GM12878 (cell line): ENCODE measurements at regions not wholly inside any gene's neighbourhood (a gene's known extent, or its start where the extent isn't known, plus 50 kb on each side); places are given as distances from the start of the nearest gene placed in this dataset.

Experiments
- CEBPB ChIP-seq, 2 experiments: fragments of 150-350 bp in 1 of 2; IDR thresholded peaks; 2 replicates each; pipeline ENCODE4 v1.6.1; 2012 to 2014; ENCODE audit warnings: low read depth in 2 of 2, low read length in 2 of 2, borderline replicate concordance in 1 of 2, inconsistent platforms in 1 of 2
- CHD2 ChIP-seq: IDR thresholded peaks from 2 replicates; pipeline ENCODE4 v1.6.1; 2011; ENCODE audit warnings: low read depth, low read length, improper control_type of control experiment, borderline replicate concordance
- EZH2 ChIP-seq: IDR thresholded peaks from 2 replicates; pipeline ENCODE4 v1.6.1; 2012; ENCODE audit warnings: low read depth, mild to moderate bottlenecking, control low read depth, inconsistent platforms, low read length, borderline replicate concordance; ENCODE audit not compliant: control insufficient read depth
- KAT2A ChIP-seq: conservative IDR thresholded peaks from 2 replicates; pipeline ENCODE4 v1.6.1; 2011; ENCODE audit warnings: low read depth, low read length; ENCODE audit not compliant: control insufficient read depth
- KLF5 ChIP-seq: fragments of 450-650 bp; IDR thresholded peaks from 2 replicates; pipeline ENCODE4 v1.6.1; 2014; ENCODE audit warnings: mild to moderate bottlenecking; ENCODE audit not compliant: partially characterized antibody
- MYB ChIP-seq: fragments of 150-350 bp; IDR thresholded peaks from 2 replicates; pipeline ENCODE4 v1.6.1; 2014; ENCODE audit warnings: mild to moderate bottlenecking, low read depth, low read length, borderline replicate concordance
- SMC3 ChIP-seq: IDR thresholded peaks from 2 replicates; pipeline ENCODE4 v1.6.1; 2011; ENCODE audit warnings: low read length, improper control_type of control experiment, borderline replicate concordance
- SPI1 ChIP-seq: IDR thresholded peaks from 2 replicates; pipeline ENCODE4 v1.6.1; 2011; ENCODE audit warnings: low read depth, mild to moderate bottlenecking, low read length, moderate library complexity, borderline replicate concordance; ENCODE audit not compliant: insufficient read depth
- SREBF2 ChIP-seq: IDR thresholded peaks from 2 replicates; pipeline ENCODE4 v1.6.1; 2012; ENCODE audit warnings: mild to moderate bottlenecking, low read length
- TAF1 ChIP-seq: IDR thresholded peaks from 2 replicates; pipeline ENCODE4 v1.6.1; 2011; ENCODE audit warnings: mild to moderate bottlenecking, low read depth, low read length, borderline replicate concordance
- TARDBP ChIP-seq: IDR thresholded peaks from 2 replicates; pipeline ENCODE4 v1.6.1; 2016; ENCODE audit warnings: borderline replicate concordance
- TF ChIP-seq, protein P1 (sequence below), 3 experiments: IDR thresholded peaks in 2 of 3; conservative IDR thresholded peaks in 1 of 3; 2 replicates each; pipeline ENCODE4 v1.5.1; 2011; ENCODE audit warnings: low read depth in 3 of 3, low read length in 3 of 3, mild to moderate bottlenecking in 3 of 3, control low read depth in 2 of 3, moderate library complexity in 2 of 3, inconsistent platforms in 1 of 3, mixed read lengths in 1 of 3; ENCODE audit not compliant: control insufficient read depth in 2 of 3, insufficient read depth in 1 of 3; ENCODE audit errors: extremely low read depth in 1 of 3
- TF ChIP-seq, protein P2 (sequence below): IDR thresholded peaks from 2 replicates; pipeline ENCODE4 v1.6.1; 2012; ENCODE audit warnings: mild to moderate bottlenecking, low read depth, low read length

- TF ChIP-seq KAT2A (no peak), MYB (no peak), CHD2 (no peak), CEBPB (IDR thresholded peaks at IDR 0.05; ENCODE audit: borderline replicate concordance in 1 of 2, low read depth in 2 of 2, low read length in 2 of 2) (no peak), TAF1 (no peak), SMC3 (no peak), SPI1 (no peak), TARDBP (no peak), SREBF2 (no peak), EZH2 (no peak), KLF5 (no peak)
- TF ChIP-seq, protein P1, sequence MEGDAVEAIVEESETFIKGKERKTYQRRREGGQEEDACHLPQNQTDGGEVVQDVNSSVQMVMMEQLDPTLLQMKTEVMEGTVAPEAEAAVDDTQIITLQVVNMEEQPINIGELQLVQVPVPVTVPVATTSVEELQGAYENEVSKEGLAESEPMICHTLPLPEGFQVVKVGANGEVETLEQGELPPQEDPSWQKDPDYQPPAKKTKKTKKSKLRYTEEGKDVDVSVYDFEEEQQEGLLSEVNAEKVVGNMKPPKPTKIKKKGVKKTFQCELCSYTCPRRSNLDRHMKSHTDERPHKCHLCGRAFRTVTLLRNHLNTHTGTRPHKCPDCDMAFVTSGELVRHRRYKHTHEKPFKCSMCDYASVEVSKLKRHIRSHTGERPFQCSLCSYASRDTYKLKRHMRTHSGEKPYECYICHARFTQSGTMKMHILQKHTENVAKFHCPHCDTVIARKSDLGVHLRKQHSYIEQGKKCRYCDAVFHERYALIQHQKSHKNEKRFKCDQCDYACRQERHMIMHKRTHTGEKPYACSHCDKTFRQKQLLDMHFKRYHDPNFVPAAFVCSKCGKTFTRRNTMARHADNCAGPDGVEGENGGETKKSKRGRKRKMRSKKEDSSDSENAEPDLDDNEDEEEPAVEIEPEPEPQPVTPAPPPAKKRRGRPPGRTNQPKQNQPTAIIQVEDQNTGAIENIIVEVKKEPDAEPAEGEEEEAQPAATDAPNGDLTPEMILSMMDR (IDR thresholded peaks at IDR 0.05 in 2 of 3, conservative IDR thresholded peaks at IDR 0.05 in 1 of 3; ENCODE audit: control insufficient read depth in 2 of 3, extremely low read depth in 1 of 3, insufficient read depth in 1 of 3, low read depth in 3 of 3, low read length in 3 of 3): no peak
- TF ChIP-seq, protein P2, sequence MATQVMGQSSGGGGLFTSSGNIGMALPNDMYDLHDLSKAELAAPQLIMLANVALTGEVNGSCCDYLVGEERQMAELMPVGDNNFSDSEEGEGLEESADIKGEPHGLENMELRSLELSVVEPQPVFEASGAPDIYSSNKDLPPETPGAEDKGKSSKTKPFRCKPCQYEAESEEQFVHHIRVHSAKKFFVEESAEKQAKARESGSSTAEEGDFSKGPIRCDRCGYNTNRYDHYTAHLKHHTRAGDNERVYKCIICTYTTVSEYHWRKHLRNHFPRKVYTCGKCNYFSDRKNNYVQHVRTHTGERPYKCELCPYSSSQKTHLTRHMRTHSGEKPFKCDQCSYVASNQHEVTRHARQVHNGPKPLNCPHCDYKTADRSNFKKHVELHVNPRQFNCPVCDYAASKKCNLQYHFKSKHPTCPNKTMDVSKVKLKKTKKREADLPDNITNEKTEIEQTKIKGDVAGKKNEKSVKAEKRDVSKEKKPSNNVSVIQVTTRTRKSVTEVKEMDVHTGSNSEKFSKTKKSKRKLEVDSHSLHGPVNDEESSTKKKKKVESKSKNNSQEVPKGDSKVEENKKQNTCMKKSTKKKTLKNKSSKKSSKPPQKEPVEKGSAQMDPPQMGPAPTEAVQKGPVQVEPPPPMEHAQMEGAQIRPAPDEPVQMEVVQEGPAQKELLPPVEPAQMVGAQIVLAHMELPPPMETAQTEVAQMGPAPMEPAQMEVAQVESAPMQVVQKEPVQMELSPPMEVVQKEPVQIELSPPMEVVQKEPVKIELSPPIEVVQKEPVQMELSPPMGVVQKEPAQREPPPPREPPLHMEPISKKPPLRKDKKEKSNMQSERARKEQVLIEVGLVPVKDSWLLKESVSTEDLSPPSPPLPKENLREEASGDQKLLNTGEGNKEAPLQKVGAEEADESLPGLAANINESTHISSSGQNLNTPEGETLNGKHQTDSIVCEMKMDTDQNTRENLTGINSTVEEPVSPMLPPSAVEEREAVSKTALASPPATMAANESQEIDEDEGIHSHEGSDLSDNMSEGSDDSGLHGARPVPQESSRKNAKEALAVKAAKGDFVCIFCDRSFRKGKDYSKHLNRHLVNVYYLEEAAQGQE: no peak
Observed at GRCh38 chr4:64682481-64682880, 273.2 kb upstream of the TECRL start.
